ENCODE measurements at regions not wholly inside any gene's neighbourhood (a gene's known extent, or its start where the extent isn't known, plus 50 kb on each side); places are given as distances from the start of the nearest gene placed in this dataset.

- H3K9ac ChIP-seq (ENCODE audit: low read length), result no peak overlapping the region
- no peak for TF ChIP-seq POLR2AphosphoS5 (IDR thresholded peaks at IDR 0.05; ENCODE audit: low read depth, low read length)
- TF ChIP-seq EGR1 (IDR thresholded peaks at IDR 0.05; ENCODE audit: low read depth), result no peak
- no peak for TF ChIP-seq ZFX (IDR thresholded peaks at IDR 0.05)
- TF ChIP-seq CEBPB (IDR thresholded peaks at IDR 0.05; ENCODE audit: low read depth), result no peak
- TF ChIP-seq MAX (IDR thresholded peaks at IDR 0.05), result no peak
- no peak for TF ChIP-seq ELF1 (IDR thresholded peaks at IDR 0.05; ENCODE audit: borderline replicate concordance, low read depth)
- TF ChIP-seq ZNF274 (IDR thresholded peaks at IDR 0.05; ENCODE audit: low read depth, low read length), result no peak
- no peak for TF ChIP-seq JUND (IDR thresholded peaks at IDR 0.05)
- no peak for TF ChIP-seq SRF (IDR thresholded peaks at IDR 0.05; ENCODE audit: low read depth)
- TF ChIP-seq, protein P1, sequence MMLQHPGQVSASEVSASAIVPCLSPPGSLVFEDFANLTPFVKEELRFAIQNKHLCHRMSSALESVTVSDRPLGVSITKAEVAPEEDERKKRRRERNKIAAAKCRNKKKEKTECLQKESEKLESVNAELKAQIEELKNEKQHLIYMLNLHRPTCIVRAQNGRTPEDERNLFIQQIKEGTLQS (IDR thresholded peaks at IDR 0.05), result no peak
- TF ChIP-seq EZH2 (IDR thresholded peaks at IDR 0.05), result no peak
- TF ChIP-seq, protein P2, sequence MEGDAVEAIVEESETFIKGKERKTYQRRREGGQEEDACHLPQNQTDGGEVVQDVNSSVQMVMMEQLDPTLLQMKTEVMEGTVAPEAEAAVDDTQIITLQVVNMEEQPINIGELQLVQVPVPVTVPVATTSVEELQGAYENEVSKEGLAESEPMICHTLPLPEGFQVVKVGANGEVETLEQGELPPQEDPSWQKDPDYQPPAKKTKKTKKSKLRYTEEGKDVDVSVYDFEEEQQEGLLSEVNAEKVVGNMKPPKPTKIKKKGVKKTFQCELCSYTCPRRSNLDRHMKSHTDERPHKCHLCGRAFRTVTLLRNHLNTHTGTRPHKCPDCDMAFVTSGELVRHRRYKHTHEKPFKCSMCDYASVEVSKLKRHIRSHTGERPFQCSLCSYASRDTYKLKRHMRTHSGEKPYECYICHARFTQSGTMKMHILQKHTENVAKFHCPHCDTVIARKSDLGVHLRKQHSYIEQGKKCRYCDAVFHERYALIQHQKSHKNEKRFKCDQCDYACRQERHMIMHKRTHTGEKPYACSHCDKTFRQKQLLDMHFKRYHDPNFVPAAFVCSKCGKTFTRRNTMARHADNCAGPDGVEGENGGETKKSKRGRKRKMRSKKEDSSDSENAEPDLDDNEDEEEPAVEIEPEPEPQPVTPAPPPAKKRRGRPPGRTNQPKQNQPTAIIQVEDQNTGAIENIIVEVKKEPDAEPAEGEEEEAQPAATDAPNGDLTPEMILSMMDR (IDR thresholded peaks at IDR 0.05 in 2 of 3, conservative IDR thresholded peaks at IDR 0.05 in 1 of 3; ENCODE audit: borderline replicate concordance in 1 of 3, insufficient read depth in 1 of 3, low read depth in 2 of 3, low read length in 2 of 3), result no peak
- no peak for TF ChIP-seq SIN3A (IDR thresholded peaks at IDR 0.05; ENCODE audit: low read depth)
- TF ChIP-seq YY1 (IDR thresholded peaks at IDR 0.05; ENCODE audit: extremely low read depth, insufficient replicate concordance, low read depth, low read length), result no peak
- TF ChIP-seq SP1 (IDR thresholded peaks at IDR 0.05; ENCODE audit: low read depth), result no peak
- no peaks in the 10 kb centered on the region for H3K27me3 ChIP-seq (ENCODE audit: insufficient read depth, low read length)
- no peak overlapping the region for H3K4me2 ChIP-seq (ENCODE audit: low read length)
- RAD21 ChIA-PET (ENCODE audit: low non-redundant PET in 1 of 2, low total read pairs in 2 of 2, uncharacterized antibody in 2 of 2, unreplicated experiment in 2 of 2), result no interaction called here
- POLR2A ChIA-PET, result no interaction called here
- DNase-seq (ENCODE audit: low read depth, low spot score), result no peak
- 0 out of 4 replicates have a peak, but pooled peaks cover 0 to 6% of the 10 kb centered on the region in 2 experiments for H3K4me1 ChIP-seq (ENCODE audit: control insufficient read depth in 1 of 2, insufficient read depth in 2 of 2, low read length in 2 of 2)
- CTCF ChIA-PET, result no interaction called here
- no peaks in the 10 kb centered on the region for H3K79me2 ChIP-seq (ENCODE audit: insufficient read depth, low read length)
- H3K4me3 ChIP-seq (replicated peaks in 1 of 2; ENCODE audit: low read depth in 1 of 2, low read length in 2 of 2), result no peak overlapping the region
- no peak for ATAC-seq
- H3K9me3 ChIP-seq (ENCODE audit: control insufficient read depth in 1 of 2, insufficient read depth in 1 of 2, low read depth in 1 of 2, low read length in 2 of 2), result no peaks in the 10 kb centered on the region
- no peaks in the 10 kb centered on the region for H4K20me1 ChIP-seq (ENCODE audit: insufficient read depth)
- no peaks in the 10 kb centered on the region for H3K9me2 ChIP-seq (ENCODE audit: insufficient read depth)
- H3K27ac ChIP-seq (ENCODE audit: low read depth, low read length), result no peak overlapping the region
- H2AFZ ChIP-seq (ENCODE audit: low read depth, low read length, poor library complexity, severe bottlenecking), result no peak overlapping the region
- intact Hi-C loops (cut with micrococcal nuclease), result loop anchor here (5.0 kb wide), 1 partner anchor 237 kb away; no protein-coding TSS in a partner anchor
- no peaks in the 10 kb centered on the region for H3K36me3 ChIP-seq (ENCODE audit: control insufficient read depth in 1 of 2, insufficient read depth in 2 of 2, low read length in 2 of 2)
- no TSS peak for BruUV-seq (replicated peaks)
Observed at GRCh38 chr12:60255044-60255443, 659.2 kb downstream of the SLC16A7 start.
